HEK293 (cell line): ENCODE measurements at regions not wholly inside any gene's neighbourhood (a gene's known extent, or its start where the extent isn't known, plus 50 kb on each side); places are given as distances from the start of the nearest gene placed in this dataset.

Experiments used
- CTCF ChIA-PET: fragments of 350-600 bp; formaldehyde crosslinking; extraction: SDS; loops from one replicate; lab custom pipeline; 2021; ENCODE audit warnings: antibody characterized with exemption; lab: Yijun Ruan, JAX
- POLR2A ChIA-PET: fragments of 300-600 bp; formaldehyde crosslinking; extraction: SDS; loops from one replicate; lab custom pipeline; 2020; ENCODE audit warnings: antibody characterized with exemption, inconsistent platforms; lab: Yijun Ruan, JAX
- H3K27ac ChIP-seq: fragments of 200-500 bp; sonication (Bioruptor generic); 2 replicates; pipeline ENCODE4 v1.5.1; 2014; ENCODE audit warnings: low read depth, low read length, control low read depth, inconsistent platforms; ENCODE audit errors: extremely low read depth
- H3K36me3 ChIP-seq, 2 experiments: fragments of 200-500 bp in 1 of 2; sonication (Bioruptor generic) in 1 of 2; 1 replicate in 1 of 2; 2 replicates in 1 of 2; pipeline ENCODE4 v1.5.1; 2014 to 2017; ENCODE audit warnings: inconsistent platforms in 2 of 2, low read length in 2 of 2; ENCODE audit not compliant: control insufficient read depth in 2 of 2, insufficient read depth in 1 of 2
- H3K4me1 ChIP-seq: fragments of 200-500 bp; sonication (Bioruptor generic); 2 replicates; pipeline ENCODE4 v1.5.1; 2014; ENCODE audit warnings: mild to moderate bottlenecking, low read length, inconsistent platforms; ENCODE audit not compliant: control insufficient read depth, insufficient read depth
- H3K4me3 ChIP-seq: 2 replicates; pipeline ENCODE4 v1.5.1; 2011; ENCODE audit warnings: low read depth, mild to moderate bottlenecking, control low read depth, low read length, moderate library complexity
- H3K9me3 ChIP-seq: fragments of 200-500 bp; sonication (Bioruptor generic); 2 replicates; pipeline ENCODE4 v1.5.1; 2014; ENCODE audit warnings: low read depth, low read length, inconsistent platforms; ENCODE audit not compliant: control insufficient read depth, insufficient read depth
- GLIS2 ChIP-seq: fragments of 450-650 bp; formaldehyde crosslinking; IDR thresholded peaks from 2 replicates; pipeline ENCODE4 v1.5.1; 2016; ENCODE audit warnings: missing biosample characterization, missing genetic modification characterization
- MZF1 ChIP-seq: fragments of 450-650 bp; formaldehyde crosslinking; IDR thresholded peaks from 2 replicates; pipeline ENCODE4 v1.5.1; 2017; ENCODE audit warnings: missing biosample characterization, missing genetic modification characterization, borderline replicate concordance
- SETDB1 ChIP-seq: IDR thresholded peaks from one replicate; pipeline ENCODE4 v1.6.1; 2017; ENCODE audit warnings: mild to moderate bottlenecking, low read length, moderate library complexity, mixed read lengths; ENCODE audit not compliant: insufficient read length
- ZIC2 ChIP-seq: fragments of 450-650 bp; formaldehyde crosslinking; IDR thresholded peaks from 2 replicates; pipeline ENCODE4 v1.5.1; 2016; ENCODE audit warnings: missing biosample characterization, missing genetic modification characterization
- ZNF132 ChIP-seq: fragments of 450-650 bp; formaldehyde crosslinking; IDR thresholded peaks from 2 replicates; pipeline ENCODE4 v1.5.1; 2017; ENCODE audit warnings: missing biosample characterization, missing genetic modification characterization, borderline replicate concordance
- ZNF19 ChIP-seq: fragments of 450-650 bp; formaldehyde crosslinking; IDR thresholded peaks from 2 replicates; pipeline ENCODE4; 2016; ENCODE audit warnings: missing biosample characterization, missing genetic modification characterization, low read depth
- ZNF24 ChIP-seq: fragments of 450-650 bp; formaldehyde crosslinking; IDR thresholded peaks from 2 replicates; pipeline ENCODE4 v1.5.1; 2016; ENCODE audit warnings: missing biosample characterization, missing genetic modification characterization
- ZNF366 ChIP-seq: fragments of 450-650 bp; formaldehyde crosslinking; conservative IDR thresholded peaks from 2 replicates; pipeline ENCODE4 v1.5.1; 2016; ENCODE audit warnings: missing biosample characterization, missing genetic modification characterization
- ZNF37A ChIP-seq: fragments of 450-650 bp; IDR thresholded peaks from 2 replicates; pipeline ENCODE4 v1.5.1; 2018; ENCODE audit warnings: missing biosample characterization, missing genetic modification characterization
- ZNF391 ChIP-seq: fragments of 450-650 bp; formaldehyde crosslinking; IDR thresholded peaks from 2 replicates; pipeline ENCODE4 v1.5.1; 2016; ENCODE audit warnings: low read depth, missing biosample characterization, missing genetic modification characterization, borderline replicate concordance
- ZNF416 ChIP-seq: fragments of 450-650 bp; formaldehyde crosslinking; IDR thresholded peaks from 2 replicates; pipeline ENCODE4 v1.5.1; 2016; ENCODE audit warnings: missing biosample characterization, missing genetic modification characterization
- ZNF585B ChIP-seq: fragments of 450-650 bp; formaldehyde crosslinking; IDR thresholded peaks from 2 replicates; pipeline ENCODE4 v1.5.1; 2016; ENCODE audit warnings: missing biosample characterization, missing genetic modification characterization
- ZNF626 ChIP-seq: fragments of 450-650 bp; sonication (Bioruptor Pico); formaldehyde crosslinking; IDR thresholded peaks from 2 replicates; pipeline ENCODE4 v1.5.1; 2018; ENCODE audit warnings: missing biosample characterization, missing genetic modification characterization, inconsistent platforms
- ZNF654 ChIP-seq: fragments of 450-650 bp; formaldehyde crosslinking; IDR thresholded peaks from 2 replicates; pipeline ENCODE4 v1.5.1; 2016; ENCODE audit warnings: low read depth, missing biosample characterization, missing genetic modification characterization
- ZNF660 ChIP-seq: fragments of 450-650 bp; IDR thresholded peaks from 2 replicates; pipeline ENCODE4 v1.5.1; 2018; ENCODE audit warnings: missing biosample characterization, mild to moderate bottlenecking, missing genetic modification characterization
- ZNF843 ChIP-seq: fragments of 450-650 bp; formaldehyde crosslinking; IDR thresholded peaks from 2 replicates; pipeline ENCODE4 v1.5.1; 2016; ENCODE audit warnings: missing biosample characterization, missing genetic modification characterization
- ZSCAN30 ChIP-seq: fragments of 450-650 bp; IDR thresholded peaks from 2 replicates; pipeline ENCODE4 v1.5.1; 2018; ENCODE audit warnings: missing biosample characterization, mild to moderate bottlenecking, missing genetic modification characterization, moderate library complexity
- TF ChIP-seq, protein P1 (sequence below): fragments of 450-650 bp; formaldehyde crosslinking; IDR thresholded peaks from 2 replicates; pipeline ENCODE4 v1.5.1; 2016; ENCODE audit warnings: missing biosample characterization, missing genetic modification characterization
- TF ChIP-seq, protein P2 (sequence below): fragments of 450-650 bp; formaldehyde crosslinking; optimal IDR thresholded peaks from 2 replicates; pipeline ENCODE3; 2016; ENCODE audit warnings: missing biosample characterization, mild to moderate bottlenecking, missing genetic modification characterization
- TF ChIP-seq, protein P3 (sequence below): fragments of 450-650 bp; formaldehyde crosslinking; IDR thresholded peaks from 2 replicates; pipeline ENCODE4 v1.5.1; 2016; ENCODE audit warnings: missing biosample characterization, missing genetic modification characterization

DNA sequence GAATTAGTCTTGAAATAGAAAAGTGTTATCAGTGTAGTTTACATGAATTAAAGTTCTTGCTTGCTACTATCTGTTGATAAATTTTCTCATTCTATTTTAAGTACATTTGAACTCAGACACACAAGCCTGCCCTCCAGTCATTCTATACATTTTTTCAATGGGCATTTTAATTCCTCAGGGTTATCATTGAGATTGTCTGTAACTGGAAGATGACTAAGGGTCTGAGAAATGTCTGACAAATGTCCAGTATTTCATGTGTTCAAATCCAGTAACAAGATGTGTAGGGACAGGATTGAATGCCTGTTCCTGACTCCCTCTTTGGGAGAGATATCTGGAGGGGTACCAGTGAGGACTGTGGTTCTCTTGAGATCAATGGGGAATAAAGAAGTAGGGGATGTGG lies 223.9 kb upstream of the ADAMTSL1 start:
- ChIA-PET POLR2A (no interaction called here), CTCF (interaction anchor here (0.7 kb wide), 1 partner anchor 55 kb away, joined by 3 read pairs; no protein-coding TSS in a partner anchor)
- H3K4me3 ChIP-seq: no peak overlapping the region

DNA sequence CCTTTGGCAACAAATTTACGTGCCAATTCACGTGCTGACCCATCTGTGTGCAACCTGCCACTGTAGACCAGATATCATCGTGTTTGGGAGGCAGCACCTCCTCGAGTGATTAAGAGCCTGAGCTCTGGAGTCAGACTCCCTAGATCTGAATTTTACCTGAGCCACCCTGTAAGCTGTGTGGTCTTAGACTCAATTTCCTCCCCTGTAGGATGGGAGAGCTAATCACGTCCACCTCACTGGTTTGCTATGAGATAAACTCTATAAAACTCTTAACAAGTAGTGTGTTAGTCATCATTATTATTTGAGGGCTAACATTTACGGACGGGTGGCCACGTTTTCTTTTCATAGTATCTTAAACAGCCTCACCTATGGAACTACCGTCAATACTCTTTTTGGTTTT lies 220.0 kb upstream of the ADAMTSL1 start:
- ChIA-PET CTCF (interaction anchor here (0.5 to 6.7 kb wide), 15 partner anchors 14 to 1193 kb away, joined by 3 to 117 read pairs (median 4); partner anchors contain the start of gene SAXO1), POLR2A (no interaction called here)
- TF ChIP-seq ZNF24 (tag by site-specific recombination) (no peak), ZNF19 (tag by site-specific recombination) (no peak), ZNF37A (no peak)
- TF ChIP-seq, protein P1, sequence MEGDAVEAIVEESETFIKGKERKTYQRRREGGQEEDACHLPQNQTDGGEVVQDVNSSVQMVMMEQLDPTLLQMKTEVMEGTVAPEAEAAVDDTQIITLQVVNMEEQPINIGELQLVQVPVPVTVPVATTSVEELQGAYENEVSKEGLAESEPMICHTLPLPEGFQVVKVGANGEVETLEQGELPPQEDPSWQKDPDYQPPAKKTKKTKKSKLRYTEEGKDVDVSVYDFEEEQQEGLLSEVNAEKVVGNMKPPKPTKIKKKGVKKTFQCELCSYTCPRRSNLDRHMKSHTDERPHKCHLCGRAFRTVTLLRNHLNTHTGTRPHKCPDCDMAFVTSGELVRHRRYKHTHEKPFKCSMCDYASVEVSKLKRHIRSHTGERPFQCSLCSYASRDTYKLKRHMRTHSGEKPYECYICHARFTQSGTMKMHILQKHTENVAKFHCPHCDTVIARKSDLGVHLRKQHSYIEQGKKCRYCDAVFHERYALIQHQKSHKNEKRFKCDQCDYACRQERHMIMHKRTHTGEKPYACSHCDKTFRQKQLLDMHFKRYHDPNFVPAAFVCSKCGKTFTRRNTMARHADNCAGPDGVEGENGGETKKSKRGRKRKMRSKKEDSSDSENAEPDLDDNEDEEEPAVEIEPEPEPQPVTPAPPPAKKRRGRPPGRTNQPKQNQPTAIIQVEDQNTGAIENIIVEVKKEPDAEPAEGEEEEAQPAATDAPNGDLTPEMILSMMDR (tag by site-specific recombination): no peak
- TF ChIP-seq, protein P2, sequence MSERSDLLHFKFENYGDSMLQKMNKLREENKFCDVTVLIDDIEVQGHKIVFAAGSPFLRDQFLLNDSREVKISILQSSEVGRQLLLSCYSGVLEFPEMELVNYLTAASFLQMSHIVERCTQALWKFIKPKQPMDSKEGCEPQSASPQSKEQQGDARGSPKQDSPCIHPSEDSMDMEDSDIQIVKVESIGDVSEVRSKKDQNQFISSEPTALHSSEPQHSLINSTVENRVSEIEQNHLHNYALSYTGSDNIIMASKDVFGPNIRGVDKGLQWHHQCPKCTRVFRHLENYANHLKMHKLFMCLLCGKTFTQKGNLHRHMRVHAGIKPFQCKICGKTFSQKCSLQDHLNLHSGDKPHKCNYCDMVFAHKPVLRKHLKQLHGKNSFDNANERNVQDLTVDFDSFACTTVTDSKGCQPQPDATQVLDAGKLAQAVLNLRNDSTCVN: no peak
- Histone ChIP-seq H3K27ac (no peak overlapping the region), H3K9me3 (no peaks in the 10 kb centered on the region), H3K4me3 (no peak overlapping the region), H3K36me3 (no peaks in the 10 kb centered on the region), H3K4me1 (no peaks in the 10 kb centered on the region)

More for the DNA sequence above, 223.9 kb upstream of the ADAMTSL1 start:
- Histone ChIP-seq H3K9me3 (no peaks in the 10 kb centered on the region), H3K36me3 (no peaks in the 10 kb centered on the region), H3K27ac (no peak overlapping the region), H3K4me1 (no peaks in the 10 kb centered on the region)
- TF ChIP-seq, protein P3, sequence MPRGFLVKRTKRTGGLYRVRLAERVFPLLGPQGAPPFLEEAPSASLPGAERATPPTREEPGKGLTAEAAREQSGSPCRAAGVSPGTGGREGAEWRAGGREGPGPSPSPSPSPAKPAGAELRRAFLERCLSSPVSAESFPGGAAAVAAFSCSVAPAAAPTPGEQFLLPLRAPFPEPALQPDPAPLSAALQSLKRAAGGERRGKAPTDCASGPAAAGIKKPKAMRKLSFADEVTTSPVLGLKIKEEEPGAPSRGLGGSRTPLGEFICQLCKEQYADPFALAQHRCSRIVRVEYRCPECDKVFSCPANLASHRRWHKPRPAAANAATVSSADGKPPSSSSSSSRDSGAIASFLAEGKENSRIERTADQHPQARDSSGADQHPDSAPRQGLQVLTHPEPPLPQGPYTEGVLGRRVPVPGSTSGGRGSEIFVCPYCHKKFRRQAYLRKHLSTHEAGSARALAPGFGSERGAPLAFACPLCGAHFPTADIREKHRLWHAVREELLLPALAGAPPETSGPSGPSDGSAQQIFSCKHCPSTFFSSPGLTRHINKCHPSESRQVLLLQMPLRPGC (tag by site-specific recombination): no peak
- TF ChIP-seq ZSCAN30: no peak
- TF ChIP-seq MZF1 (tag by site-specific recombination): no peak
- TF ChIP-seq GLIS2 (tag by site-specific recombination): no peak
- TF ChIP-seq ZNF626 (tag by site-specific recombination): no peak
- no peak for TF ChIP-seq ZNF585B (tag by site-specific recombination)
- TF ChIP-seq ZNF132 (tag by site-specific recombination): no peak

DNA sequence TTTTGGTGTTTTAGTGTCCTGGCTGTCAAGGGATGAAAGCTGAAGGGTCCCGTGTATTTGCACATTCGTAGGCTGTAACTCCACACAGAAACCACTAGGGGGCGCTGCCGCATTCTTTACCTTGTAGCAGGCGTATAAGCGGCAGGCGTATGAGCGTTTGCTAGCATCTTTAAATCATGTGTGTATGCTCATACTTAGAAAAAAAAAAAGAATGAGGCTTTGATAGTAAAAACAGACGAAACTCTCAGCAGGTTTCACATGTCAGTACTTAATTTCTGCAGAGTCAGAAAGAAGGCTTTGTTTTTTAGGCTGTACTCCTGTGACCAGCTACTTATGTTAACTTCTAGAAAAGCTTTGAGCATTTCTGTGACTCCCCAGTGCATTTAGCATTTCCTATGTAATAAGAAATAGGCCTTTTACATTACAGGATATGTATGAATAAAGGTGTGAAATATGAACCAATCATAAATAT lies 218.8 kb upstream of the ADAMTSL1 start:
- CTCF ChIA-PET: interaction anchor here (0.6 to 6.7 kb wide), 84 partner anchors 9 to 1795 kb away, joined by 3 to 117 read pairs (median 4); no protein-coding TSS in a partner anchor

More for the DNA sequence above, 218.8 kb upstream of the ADAMTSL1 start:
- no peaks in the 10 kb centered on the region for H3K36me3 ChIP-seq
- no peak overlapping the region for H3K27ac ChIP-seq
- TF ChIP-seq ZNF654 (tag by site-specific recombination) (peak; percentile 82), ZNF416 (tag by site-specific recombination) (no peak), ZNF843 (no peak), ZNF366 (tag by site-specific recombination) (no peak), ZIC2 (tag by site-specific recombination) (no peak), ZNF391 (no peak), ZNF660 (peak; percentile 60; the same call in 1 of the 2 replicates), SETDB1 (no peak)
- TF ChIP-seq, protein P1 (tag by site-specific recombination): peak; percentile 34; the same call in 1 of the 2 replicates
- no peak overlapping the region for H3K4me3 ChIP-seq
- H3K9me3 ChIP-seq: no peaks in the 10 kb centered on the region
- no peaks in the 10 kb centered on the region for H3K4me1 ChIP-seq
- POLR2A ChIA-PET: no interaction called here
